Lung (tissue), 11 donors: ENCODE measurements at regions not wholly inside any gene's neighbourhood (a gene's known extent, or its start where the extent isn't known, plus 50 kb on each side); places are given as distances from the start of the nearest gene placed in this dataset.

ENCODE experiments used
- ATAC-seq: fragments of 200-7000 bp; cut with Tn5 transposase; one replicate; pipeline ENCODE4 v1.9.1; 2020; ENCODE audit warnings: moderate number of reproducible peaks; ENCODE audit not compliant: insufficient read depth, low FRiP score
- DNase-seq, 3 donors: peaks; one replicate each; pipeline ENCODE4 v3.0.0-alpha.2; 2013 to 2017
- H3K27ac ChIP-seq, 2 donors: one replicate each; pipeline ENCODE4 v1.5.1; 2013; ENCODE audit warnings: mild to moderate bottlenecking in 2 of 2, moderate library complexity in 2 of 2, control low read depth in 1 of 2, inconsistent platforms in 1 of 2, low read depth in 1 of 2, low read length in 1 of 2
- H3K27me3 ChIP-seq, 3 donors: one replicate each; pipeline ENCODE4 v1.5.1; 2013; ENCODE audit warnings: low read length in 2 of 3; ENCODE audit not compliant: control insufficient read depth in 3 of 3, insufficient read depth in 3 of 3
- H3K36me3 ChIP-seq, 4 donors: one replicate each; pipeline ENCODE4 v1.5.1; 2013; ENCODE audit warnings: low read length in 4 of 4, mild to moderate bottlenecking in 1 of 4, moderate library complexity in 1 of 4; ENCODE audit not compliant: control insufficient read depth in 4 of 4, insufficient read depth in 4 of 4
- H3K4me1 ChIP-seq, 5 donors: one replicate each; pipeline ENCODE4 v1.5.1; 2013; ENCODE audit warnings: low read length in 5 of 5, mild to moderate bottlenecking in 2 of 5, moderate library complexity in 1 of 5; ENCODE audit not compliant: control insufficient read depth in 5 of 5, insufficient read depth in 5 of 5
- H3K4me3 ChIP-seq: one replicate; pipeline ENCODE4 v1.5.1; 2013; ENCODE audit warnings: mild to moderate bottlenecking, control low read depth, moderate library complexity
- H3K9ac ChIP-seq, 2 donors: one replicate each; pipeline ENCODE4 v1.5.1; 2013; ENCODE audit warnings: low read length in 2 of 2, control low read depth in 1 of 2; ENCODE audit not compliant: insufficient read depth in 1 of 2
- H3K9me3 ChIP-seq, 4 donors: one replicate each; pipeline ENCODE4 v1.5.1; 2013; ENCODE audit warnings: low read length in 3 of 4, mild to moderate bottlenecking in 1 of 4, moderate library complexity in 1 of 4; ENCODE audit not compliant: control insufficient read depth in 4 of 4, insufficient read depth in 3 of 4
- CTCF ChIP-seq: IDR thresholded peaks from 2 replicates; pipeline ENCODE4 v1.5.1; 2012; ENCODE audit warnings: mild to moderate bottlenecking; ENCODE audit errors: control extremely low read depth, extremely low read depth
- WGBS, 2 donors: extraction: QIAGEN DNeasy Blood & Tissue Kit; methylation state at CpG; one replicate each; pipeline ENCODE4 v1.1.7; 2013; 5-methylcytosine and 5-hydroxymethylcytosine counted together
- donor health status: control.
- donor health status: control.
- donor health status: Bipolar disorder and iron deficiency.
- donor health status: healthy.
- donor health status: DM: yes; HTN: yes; CAD: no.

GRCh38 chr12:9273276-9273675, 65.1 kb upstream of the PZP start:
- H3K9me3 ChIP-seq, result peaks cover 0 to 2% (median 0%) of the 10 kb centered on the region in 4 donors
- DNase-seq (no peak), ATAC-seq (no peak)
- H3K27me3 ChIP-seq, result no peaks in the 10 kb centered on the region
- no peak for TF ChIP-seq CTCF
- H3K4me3 ChIP-seq, result no peak overlapping the region
- H3K27ac ChIP-seq, result no peak overlapping the region
- 79 to 80% methylated on average over 3 of the region's 3 CpGs for WGBS, 2 donors
- no peaks in the 10 kb centered on the region for H3K4me1 ChIP-seq
- H3K9ac ChIP-seq, result no peak overlapping the region
- no peaks in the 10 kb centered on the region for H3K36me3 ChIP-seq

- no peak for TF ChIP-seq CTCF
- 93 to 98% methylated on average over 1 of the region's 1 CpG for WGBS, 2 donors
- Histone ChIP-seq H3K36me3 (no peaks in the 10 kb centered on the region), H3K4me1 (no peaks in the 10 kb centered on the region), H3K9ac (no peak overlapping the region), H3K27ac (no peak overlapping the region), H3K9me3 (peaks cover 0 to 2% (median 0%) of the 10 kb centered on the region in 4 donors), H3K4me3 (no peak overlapping the region), H3K27me3 (no peaks in the 10 kb centered on the region)
- DNase-seq (no peak), ATAC-seq (no peak)
These were observed 63.7 kb upstream of the PZP start for GRCh38 chr12:9271875-9272274.

- H3K4me1 ChIP-seq, result no peaks in the 10 kb centered on the region
- 77 to 90% methylated on average over 1 of the region's 1 CpG for WGBS, 2 donors
- H3K27ac ChIP-seq, result no peak overlapping the region
- DNase-seq, result no peak
- no peaks in the 10 kb centered on the region for H3K27me3 ChIP-seq
- no peak overlapping the region for H3K4me3 ChIP-seq
- no peaks in the 10 kb centered on the region for H3K36me3 ChIP-seq
- ATAC-seq, result no peak
- TF ChIP-seq CTCF, result no peak
- no peak overlapping the region for H3K9ac ChIP-seq
- H3K9me3 ChIP-seq, result peaks cover 0 to 2% (median 0%) of the 10 kb centered on the region in 4 donors
These were observed 56.4 kb upstream of the PZP start for GRCh38 chr12:9264546-9264945.

- H3K27me3 ChIP-seq, result no peaks in the 10 kb centered on the region
- TF ChIP-seq CTCF, result no peak
- H3K4me3 ChIP-seq, result no peak overlapping the region
- ATAC-seq, result no peak
- no peaks in the 10 kb centered on the region for H3K9me3 ChIP-seq
- peaks cover 0 to 16% (median 0%) of the 10 kb centered on the region in 5 donors for H3K4me1 ChIP-seq
- no peak overlapping the region for H3K9ac ChIP-seq
- DNase-seq, result no peak
- no peak overlapping the region for H3K27ac ChIP-seq
- no peaks in the 10 kb centered on the region for H3K36me3 ChIP-seq
These were observed 52.7 kb upstream of the PZP start for GRCh38 chr12:9260931-9261330.
